T1000 (cell line): ENCODE measurements at regions not wholly inside any gene's neighbourhood (a gene's known extent, or its start where the extent isn't known, plus 50 kb on each side); places are given as distances from the start of the nearest gene placed in this dataset.
"Not testable (repeated sequence)": the region's sequence is repeated elsewhere in the genome, so short reads cannot be mapped to it uniquely, and the experiment has no call there.

Source experiments
- DNase-seq: peaks from one replicate; lab custom pipeline; 2025; ENCODE audit warnings: mixed read lengths; lab: John Stamatoyannopoulos, UW

DNA sequence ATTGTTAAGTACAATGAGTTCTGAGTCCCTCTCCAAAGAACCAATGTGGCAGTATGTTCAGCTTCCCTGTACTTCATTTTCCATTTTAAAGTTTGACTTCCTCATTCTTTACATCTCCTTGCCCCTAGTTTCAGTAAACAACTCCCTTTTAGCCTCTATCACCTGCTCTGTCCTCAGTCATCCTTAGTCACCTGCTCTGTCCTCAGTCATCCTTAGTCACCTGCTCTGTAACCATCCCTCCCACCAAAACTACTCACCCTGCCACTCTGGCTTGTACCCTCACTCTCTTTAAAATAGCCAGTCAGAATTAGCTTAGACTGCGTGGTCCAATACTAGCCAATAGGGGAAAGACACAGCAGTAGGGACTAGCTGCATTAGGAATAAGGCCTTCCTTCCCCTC is 259.9 kb upstream of the TBL1XR1 start:
- DNase-seq = not testable (repeated sequence)

DNA sequence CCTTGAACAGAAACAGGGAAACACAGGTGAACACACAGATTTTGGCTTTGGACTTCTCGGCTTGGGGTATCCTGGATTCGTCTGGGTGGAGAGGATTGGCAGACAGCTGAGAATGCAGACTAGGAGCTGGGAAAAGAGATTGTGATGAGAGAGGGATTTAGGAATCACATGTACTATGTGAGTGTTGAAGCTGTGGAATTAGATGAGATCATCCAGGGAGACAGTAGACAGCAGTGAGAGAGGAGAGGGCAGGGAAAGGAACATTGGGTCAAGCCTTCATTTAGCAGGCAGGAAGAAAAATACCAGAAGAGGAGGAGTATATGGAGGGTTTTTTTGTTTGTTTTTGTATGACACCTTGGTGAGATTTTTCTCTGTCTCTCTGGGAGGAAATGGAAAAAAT is 262.1 kb upstream of the TBL1XR1 start:
- no peak for DNase-seq

GRCh38 chr3:177460047-177460446 is 262.8 kb upstream of the TBL1XR1 start:
- DNase-seq = no peak

DNA sequence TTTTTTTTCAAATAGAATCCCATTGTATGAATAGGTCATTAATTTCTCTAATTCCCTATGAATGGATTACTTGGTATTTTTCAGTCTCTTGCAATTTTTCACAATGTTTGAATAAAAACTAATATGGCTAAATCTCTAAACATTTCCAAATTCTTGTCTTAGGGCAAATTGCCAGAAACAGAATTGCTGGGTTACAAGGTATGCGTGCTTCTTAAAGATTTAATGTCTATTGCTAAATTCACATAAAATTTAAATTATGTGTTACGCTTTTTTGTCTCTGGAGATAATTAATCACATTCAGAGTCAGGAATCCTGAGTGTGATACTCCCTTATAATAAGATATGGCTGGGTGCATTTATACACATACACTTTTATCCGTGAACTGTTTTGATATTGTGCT is 264.5 kb upstream of the TBL1XR1 start:
- DNase-seq = no peak

- not testable (repeated sequence) for DNase-seq
Measured at GRCh38 chr3:177463341-177463740, 266.1 kb upstream of the TBL1XR1 start.

- no peak for DNase-seq
Measured at GRCh38 chr3:177463863-177464262, 266.6 kb upstream of the TBL1XR1 start.

DNA sequence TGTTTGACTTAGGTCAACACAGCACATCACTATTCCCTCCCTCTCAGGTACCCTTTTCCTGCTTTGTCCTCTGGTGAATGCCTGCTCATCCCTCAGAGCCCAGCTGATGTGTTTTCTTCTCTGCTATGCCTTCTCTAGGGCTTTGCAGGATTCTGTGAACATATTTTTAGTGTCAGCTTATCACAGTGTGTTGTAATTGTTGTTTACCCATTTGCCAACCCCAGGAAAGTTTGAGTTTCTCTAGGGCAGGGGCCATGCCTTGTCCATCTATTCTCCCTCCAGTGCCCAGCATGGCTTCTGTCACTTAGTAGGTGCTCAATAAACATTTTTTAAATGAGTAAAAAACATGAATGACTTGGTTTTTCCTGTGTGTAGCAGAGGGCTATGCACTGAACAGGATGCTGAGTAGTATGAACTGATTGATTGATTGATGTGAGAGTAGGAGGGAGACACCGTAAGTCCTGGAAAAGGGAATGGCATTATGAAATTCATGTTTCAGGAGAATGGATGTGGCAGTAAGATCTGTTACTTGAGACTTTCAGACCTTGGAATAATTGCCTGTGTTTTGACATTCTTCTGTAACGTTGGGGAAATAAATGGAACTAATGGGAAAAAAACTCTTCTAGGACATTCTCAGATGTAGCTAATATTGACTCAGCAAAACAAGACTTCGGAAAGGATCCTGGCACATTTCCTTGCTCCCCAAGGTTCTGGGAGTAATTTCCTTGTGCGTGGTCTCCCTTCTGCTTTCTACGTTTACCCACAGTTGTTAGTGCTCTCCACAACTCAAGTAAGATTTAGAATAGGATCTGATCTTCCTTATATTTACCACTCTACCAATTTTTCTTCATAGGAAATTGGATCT is 267.3 kb upstream of the TBL1XR1 start:
- no peak for DNase-seq

- DNase-seq = no peak
Measured at GRCh38 chr3:177465257-177465642, 268.0 kb upstream of the TBL1XR1 start.

DNA sequence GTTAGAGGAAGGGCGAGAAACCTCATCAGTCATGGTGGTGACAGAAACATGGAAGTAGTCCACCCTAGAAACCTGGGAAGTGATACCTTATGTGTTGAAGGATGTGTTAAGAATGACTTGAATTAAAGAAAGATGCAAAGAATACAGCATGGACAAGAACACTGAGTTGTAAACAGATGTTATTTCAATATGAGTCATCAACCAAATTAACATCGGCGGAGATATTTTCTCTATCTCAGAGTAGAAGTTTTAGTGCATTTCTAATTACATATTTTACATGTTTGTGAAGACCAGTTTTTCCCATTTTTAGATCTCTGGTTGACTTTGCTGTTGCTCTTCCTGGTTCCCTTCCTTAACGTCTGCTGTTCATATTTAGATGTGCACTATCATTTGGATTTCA is 268.8 kb upstream of the TBL1XR1 start:
- no peak for DNase-seq

DNA sequence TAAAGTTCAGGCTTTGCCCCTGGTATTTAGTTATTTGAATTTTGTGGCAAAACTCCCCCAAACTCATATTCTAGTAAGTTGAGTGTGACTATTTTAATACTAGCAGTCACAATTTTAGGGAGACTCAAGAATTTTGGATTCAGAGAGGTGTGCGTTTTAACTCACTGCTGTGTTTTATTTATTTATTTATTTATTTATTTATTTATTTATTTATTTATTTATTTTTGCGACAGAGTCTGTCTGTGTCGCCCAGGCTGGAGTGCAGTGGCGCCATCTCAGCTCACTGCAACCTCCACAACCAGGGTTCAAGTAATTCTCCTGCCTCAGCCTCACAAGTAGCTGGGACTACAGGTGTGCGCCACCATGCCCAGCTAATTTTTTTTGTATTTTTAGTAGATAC is 269.3 kb upstream of the TBL1XR1 start:
- not testable (repeated sequence) for DNase-seq

DNA sequence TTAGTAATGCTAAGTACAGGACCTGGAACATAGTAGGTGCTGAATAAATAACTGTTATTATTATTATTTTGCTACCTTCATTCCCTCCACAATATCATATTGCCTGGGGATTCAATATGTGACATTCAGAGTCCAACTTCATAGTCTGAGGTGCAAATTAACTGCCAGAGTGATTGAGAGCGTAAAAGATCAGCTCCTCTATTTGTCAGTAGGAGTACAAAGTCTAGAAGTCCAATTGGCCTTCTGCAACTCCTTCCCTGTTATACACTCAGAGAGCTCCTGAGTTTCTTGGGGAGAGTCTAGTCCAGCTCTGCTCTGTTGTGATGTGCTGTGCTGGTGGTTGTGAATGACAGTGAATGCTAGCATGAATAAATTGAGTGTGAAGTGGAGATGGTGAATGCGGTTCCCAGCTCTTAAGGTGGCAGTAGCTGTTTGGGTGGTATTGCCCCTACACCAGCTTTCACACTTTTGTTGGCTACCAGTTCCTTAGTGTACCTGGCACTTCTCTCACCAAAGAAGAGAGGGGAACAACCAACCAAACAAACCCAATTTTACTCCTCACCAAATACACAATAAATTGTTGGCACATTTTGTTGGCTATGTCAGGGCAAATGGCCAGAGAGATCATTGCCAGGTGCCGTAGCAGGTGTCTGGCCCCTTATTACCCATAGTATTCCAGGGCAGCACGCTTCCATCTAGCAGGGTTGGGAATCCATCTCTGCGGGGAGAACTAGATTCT is 270.1 kb upstream of the TBL1XR1 start:
- no peak for DNase-seq

DNA sequence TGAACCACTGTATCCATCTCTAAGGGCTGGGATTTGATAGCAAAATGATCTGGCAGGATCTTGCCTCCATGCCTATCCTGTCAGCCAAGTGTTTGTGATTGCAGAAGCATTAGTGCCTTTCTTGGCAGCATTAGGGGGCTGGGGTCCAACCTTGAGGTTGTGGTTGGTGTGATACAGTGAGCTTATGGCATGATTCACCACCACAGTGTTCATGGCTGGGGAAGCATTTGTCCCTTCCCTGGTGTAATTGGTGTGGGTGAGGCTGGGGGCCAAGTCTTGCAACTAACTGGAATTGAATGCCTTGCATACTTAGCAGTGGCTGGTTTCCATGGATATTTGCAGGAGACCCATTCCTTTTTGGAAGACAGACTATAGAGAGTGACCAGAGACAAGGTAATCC is 271.0 kb upstream of the TBL1XR1 start:
- peak; percentile 47 for DNase-seq

GRCh38 chr3:177468816-177469215 is 271.5 kb upstream of the TBL1XR1 start:
- DNase-seq = no peak

DNA sequence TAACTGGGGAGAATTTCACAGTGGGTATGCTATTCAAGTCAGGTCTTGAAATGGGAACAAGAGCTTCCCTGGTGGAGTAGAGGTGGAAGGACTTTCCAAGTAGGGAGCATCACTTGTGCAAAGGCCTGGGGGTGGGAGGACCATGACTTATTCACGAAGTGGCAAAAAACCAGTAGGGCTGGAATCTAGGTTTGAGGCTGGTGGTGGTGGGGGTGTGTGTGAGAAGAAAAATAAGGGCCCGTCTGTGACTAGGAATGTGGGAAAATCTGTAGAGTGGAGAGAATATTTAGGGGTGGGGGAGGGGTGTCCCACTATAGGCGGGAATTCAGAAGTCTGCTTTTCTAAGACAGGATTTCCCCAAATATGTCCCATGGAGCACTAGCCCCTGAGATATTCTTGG is 271.9 kb upstream of the TBL1XR1 start:
- no peak for DNase-seq

GRCh38 chr3:177470197-177470941 is 273.1 kb upstream of the TBL1XR1 start:
- peak; percentile 34 for DNase-seq

DNA sequence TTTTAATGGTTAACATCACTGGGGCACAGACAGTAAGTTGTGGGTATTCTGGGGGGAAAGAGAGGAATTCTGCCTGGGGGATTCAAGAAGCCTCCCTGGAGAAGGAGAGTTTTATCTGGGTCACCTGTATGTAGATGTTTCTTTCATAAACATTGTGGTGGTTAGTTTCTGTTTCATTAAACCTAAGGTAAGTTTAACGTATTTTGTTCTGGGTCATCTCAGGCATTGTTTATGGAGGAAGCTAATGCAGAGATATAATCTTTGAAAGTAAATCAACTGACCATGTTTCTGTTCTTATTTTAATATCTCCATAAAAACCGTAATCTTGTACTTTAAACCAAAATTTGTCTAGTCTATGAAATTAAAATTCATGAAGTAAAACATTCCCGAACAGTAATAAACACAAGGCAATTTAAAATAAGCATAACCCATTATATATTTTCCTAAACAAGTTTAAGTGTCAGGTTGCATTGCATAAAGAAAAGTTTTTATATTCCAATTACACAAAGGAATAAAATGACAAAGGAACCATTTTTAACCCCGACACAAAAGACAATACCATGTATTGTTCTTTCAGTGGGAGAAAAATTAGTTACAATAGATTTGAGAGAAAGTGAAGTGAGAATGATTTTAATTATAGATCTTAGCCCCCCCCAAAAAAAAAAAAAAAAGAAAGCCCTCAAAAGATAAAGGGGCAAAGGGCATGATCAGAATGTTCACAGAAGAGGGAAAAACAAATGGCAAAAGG is 274.6 kb upstream of the TBL1XR1 start:
- DNase-seq = no peak

GRCh38 chr3:177473184-177473583 is 275.9 kb upstream of the TBL1XR1 start:
- DNase-seq = no peak

- no peak for DNase-seq
Measured at GRCh38 chr3:177473903-177474302, 276.6 kb upstream of the TBL1XR1 start.

DNA sequence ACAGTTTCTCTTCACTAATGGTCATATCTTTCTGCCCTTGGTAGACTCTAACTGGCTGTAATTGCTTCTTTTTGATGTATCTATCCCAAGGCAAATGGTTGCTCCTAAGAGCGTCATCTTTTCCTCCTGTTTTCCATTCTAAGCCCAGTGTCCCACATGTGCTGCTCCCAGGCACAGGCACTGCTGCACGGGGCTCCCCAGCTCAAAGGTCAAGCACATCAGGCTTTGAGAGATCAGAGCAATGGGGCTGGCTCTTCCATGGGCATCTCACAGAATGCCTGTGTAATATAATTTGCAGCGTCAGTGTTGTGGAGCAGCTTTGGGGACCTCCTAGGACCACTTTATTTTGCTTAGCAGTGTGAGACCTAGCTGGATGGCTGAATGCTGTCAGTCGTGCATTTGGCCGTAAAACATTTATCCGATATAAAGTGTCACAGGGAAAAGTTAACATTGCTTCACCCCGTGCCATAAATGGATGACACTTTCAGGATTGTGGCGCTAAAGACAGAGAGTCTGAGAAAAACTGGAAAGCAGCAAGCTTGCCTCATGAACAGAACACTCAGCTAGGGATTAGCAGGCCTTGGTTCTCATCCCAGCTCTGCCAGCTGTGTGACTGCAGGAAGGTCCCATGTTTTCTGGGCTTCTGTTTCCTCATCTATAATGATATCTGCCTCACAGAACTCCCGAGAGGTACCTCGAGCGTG is 277.5 kb upstream of the TBL1XR1 start:
- no peak for DNase-seq

GRCh38 chr3:177475356-177475665 is 278.0 kb upstream of the TBL1XR1 start:
- DNase-seq = no peak

- no peak for DNase-seq
Measured at GRCh38 chr3:177476495-177476894, 279.2 kb upstream of the TBL1XR1 start.
